Pancreas (tissue), 10 donors: ENCODE measurements at regions not wholly inside any gene's neighbourhood (a gene's known extent, or its start where the extent isn't known, plus 50 kb on each side); places are given as distances from the start of the nearest gene placed in this dataset.

Source experiments
- ATAC-seq, 4 donors: fragments of 200-7000 bp; cut with Tn5 transposase; one replicate each; pipeline versions ENCODE4 v1.8.0 to v1.9.1; 2020; ENCODE audit warnings: mild to moderate bottlenecking in 4 of 4, moderate library complexity in 4 of 4
- DNase-seq, 6 donors: peaks; one replicate each; pipeline ENCODE4 v3.0.0-alpha.2; 2020
- FAIRE-seq: peaks from 2 replicates; lab custom pipeline; 2012; peaks lifted over from hg19 to GRCh38; lab: Jason Lieb, UNC
- H3K27ac ChIP-seq, 4 donors: fragments of 200-600 bp; sonication (generic); 1 replicate in 3 of 4; 2 replicates in 1 of 4; pipeline versions ENCODE4 v1.5.0 to v1.8.0; 2020
- H3K27me3 ChIP-seq, 4 donors: fragments of 200-600 bp; one replicate each; pipeline ENCODE4 v1.8.0; 2021
- H3K36me3 ChIP-seq, 3 donors: fragments of 200-600 bp; sonication (generic) in 1 of 3; one replicate each; pipeline versions ENCODE4 v1.5.0 to v1.8.0; 2020 to 2021
- H3K4me1 ChIP-seq, 3 donors: fragments of 200-600 bp; one replicate each; pipeline ENCODE4 v1.8.0; 2021
- H3K4me3 ChIP-seq, 4 donors: fragments of 200-600 bp; sonication (generic) in 2 of 4; one replicate each; pipeline versions ENCODE4 v1.5.0 to v1.8.0; 2020 to 2021
- H3K9me3 ChIP-seq, 4 donors: fragments of 200-600 bp; one replicate each; pipeline ENCODE4 v1.8.0; 2021
- CTCF ChIP-seq, 4 donors: fragments of 200-600 bp; sonication (generic) in 3 of 4; IDR thresholded peaks; one replicate each; pipeline versions ENCODE4 v1.5.0 to v1.8.0; 2021; ENCODE audit warnings: antibody characterized with exemption in 4 of 4
- WGBS, 2 donors: extraction: QIAGEN DNeasy Blood & Tissue Kit; methylation state at CpG; one replicate each; pipeline ENCODE4 v1.1.7; 2013; 5-methylcytosine and 5-hydroxymethylcytosine counted together
- intact Hi-C, 3 donors: fragments of 100-400 bp; cut with DNase I; formaldehyde crosslinking; loops; one replicate each; pipeline versions ENCODE4 v1.11.1 to v1.14.2; 2022
- donor health status: healthy with polysubstance abuse.
- donor health status: DM: no; HTN: no; CAD: no; lungs with moderate emphysema.
- donor health status: DM: no; HTN: no; CAD: no.
- donor health status: control.
- donor health status: control.
- donor health status: Bipolar disorder and iron deficiency.
- donor health status: DM: yes; HTN: yes; CAD: no.
- donor health status: DM: no; HTN: no; CAD: no.
- donor health status: DM: no; HTN: no; CAD: no.
- donor health status: DM: yes; HTN: yes; CAD: no.

- intact Hi-C loops, result no loop called here
Measured at GRCh38 chr5:20262896-20263295, 274.9 kb upstream of the CDH18 start.

GRCh38 chr5:20254748-20255147, 266.7 kb upstream of the CDH18 start:
- H3K9me3 ChIP-seq, result no peaks in the 10 kb centered on the region
- intact Hi-C loops, result no loop called here
- no peak overlapping the region for H3K27ac ChIP-seq
- no peaks in the 10 kb centered on the region for H3K4me1 ChIP-seq
- DNase-seq (no peak), FAIRE-seq (no peak), ATAC-seq (no peak)
- no peak for TF ChIP-seq CTCF (IDR thresholded peaks at IDR 0.05)
- no peaks in the 10 kb centered on the region for H3K27me3 ChIP-seq
- H3K36me3 ChIP-seq, result no peaks in the 10 kb centered on the region
- 88 to 90% methylated on average over 4 of the region's 4 CpGs for WGBS, 2 donors
- H3K4me3 ChIP-seq, result no peak overlapping the region

More at GRCh38 chr5:20262896-20263295, 274.9 kb upstream of the CDH18 start:
- FAIRE-seq (no peak), ATAC-seq (no peak), DNase-seq (no peak)
- Histone ChIP-seq H3K27ac (no peak overlapping the region), H3K27me3 (no peaks in the 10 kb centered on the region), H3K9me3 (no peaks in the 10 kb centered on the region), H3K4me1 (no peaks in the 10 kb centered on the region), H3K4me3 (no peak overlapping the region), H3K36me3 (no peaks in the 10 kb centered on the region)
- 79 to 81% methylated on average over 3 of the region's 3 CpGs for WGBS, 2 donors
- no peak for TF ChIP-seq CTCF (IDR thresholded peaks at IDR 0.05)

DNA sequence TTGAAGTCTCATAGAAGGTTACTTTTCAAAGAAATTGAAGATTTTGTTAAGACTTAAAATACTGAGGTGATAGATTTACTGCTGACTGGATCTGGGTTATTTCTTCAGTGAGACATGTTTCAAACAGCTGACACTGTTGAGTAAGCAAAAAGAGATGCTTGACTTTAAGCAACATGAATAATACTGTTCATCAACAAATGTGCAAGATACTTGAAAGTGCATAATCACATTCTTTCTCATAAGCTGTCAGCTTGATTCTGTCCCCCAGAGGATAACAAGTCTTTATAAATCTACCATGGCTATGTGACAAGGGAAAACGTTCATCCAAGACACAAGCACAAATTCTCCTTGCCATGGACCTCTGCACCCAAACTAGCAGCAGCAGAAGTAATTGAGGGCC, 260.1 kb upstream of the CDH18 start:
- no peaks in the 10 kb centered on the region for H3K4me1 ChIP-seq
- intact Hi-C loops, result no loop called here
- no peaks in the 10 kb centered on the region for H3K9me3 ChIP-seq
- H3K27me3 ChIP-seq, result no peaks in the 10 kb centered on the region
- WGBS, 2 donors, result 35 to 52% methylated on average over 1 of the region's 1 CpG
- DNase-seq (no peak), FAIRE-seq (no peak), ATAC-seq (no peak)
- TF ChIP-seq CTCF (IDR thresholded peaks at IDR 0.05), result no peak
- H3K4me3 ChIP-seq, result no peak overlapping the region
- H3K27ac ChIP-seq, result no peak overlapping the region
- H3K36me3 ChIP-seq, result no peaks in the 10 kb centered on the region

DNA sequence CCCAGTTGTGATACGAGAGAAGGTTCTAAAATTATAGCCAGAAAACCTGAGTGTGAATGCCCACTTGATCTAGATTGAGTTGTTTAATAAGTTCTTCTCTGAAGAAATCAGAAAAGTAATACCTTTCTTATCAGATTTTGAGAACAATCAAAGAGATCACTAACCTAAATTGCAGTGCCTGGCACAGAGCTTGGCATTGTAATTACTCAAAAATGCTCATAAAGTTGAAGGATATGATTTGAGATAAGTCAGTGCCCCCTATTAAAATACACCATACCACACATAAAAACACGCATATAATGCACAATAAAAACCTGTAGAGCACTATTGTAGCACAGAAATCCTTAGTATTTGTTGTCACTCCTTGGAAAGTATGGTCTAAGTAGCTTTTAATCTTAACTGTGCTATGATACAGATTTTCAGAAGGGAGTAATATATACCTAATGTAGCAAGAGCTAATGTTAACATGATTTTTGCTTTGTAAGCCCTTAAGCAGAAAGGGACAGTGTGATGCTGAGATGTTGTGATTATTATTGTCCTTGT, 257.5 kb upstream of the CDH18 start:
- no peak for TF ChIP-seq CTCF (IDR thresholded peaks at IDR 0.05)
- DNase-seq (no peak), ATAC-seq (no peak), FAIRE-seq (no peak)
- 74 to 80% methylated on average over 2 of the region's 2 CpGs for WGBS, 2 donors
- no peak overlapping the region for H3K27ac ChIP-seq
- H3K4me3 ChIP-seq, result no peak overlapping the region
- intact Hi-C loops, result no loop called here
- no peaks in the 10 kb centered on the region for H3K27me3 ChIP-seq
- H3K36me3 ChIP-seq, result no peaks in the 10 kb centered on the region
- no peaks in the 10 kb centered on the region for H3K9me3 ChIP-seq
- no peaks in the 10 kb centered on the region for H3K4me1 ChIP-seq

- H3K36me3 ChIP-seq, result no peaks in the 10 kb centered on the region
- peaks cover 0 to 4% (median 0%) of the 10 kb centered on the region in 4 donors for H3K9me3 ChIP-seq
- WGBS, 2 donors, result 87 to 88% methylated on average over 10 of the region's 10 CpGs
- no peak overlapping the region for H3K4me3 ChIP-seq
- H3K27me3 ChIP-seq, result no peaks in the 10 kb centered on the region
- no peaks in the 10 kb centered on the region for H3K4me1 ChIP-seq
- no peak overlapping the region for H3K27ac ChIP-seq
- DNase-seq, result no peak
- intact Hi-C loops, result no loop called here
- no peak for TF ChIP-seq CTCF (IDR thresholded peaks at IDR 0.05)
- no peak for ATAC-seq
- FAIRE-seq, result no peak
Measured at GRCh38 chr5:20241351-20241750, 253.4 kb upstream of the CDH18 start.
